DND-41 (cell line): ENCODE measurements at regions not wholly inside any gene's neighbourhood (a gene's known extent, or its start where the extent isn't known, plus 50 kb on each side); places are given as distances from the start of the nearest gene placed in this dataset.

Source experiments
- ATAC-seq: fragments of 200-7000 bp; cut with Tn5 transposase; 3 replicates; pipeline ENCODE4 v1.9.1; 2021; ENCODE audit warnings: low read depth; ENCODE audit not compliant: insufficient read depth
- DNase-seq: peaks from one replicate; pipeline ENCODE4 v3.0.0-alpha.2; 2020
- H2AFZ ChIP-seq: 2 replicates; pipeline ENCODE4 v1.6.0; 2012; ENCODE audit warnings: low read depth, low read length
- H3K27ac ChIP-seq: 2 replicates; pipeline ENCODE4 v1.5.1; 2012; ENCODE audit warnings: low read length, inconsistent platforms
- H3K27me3 ChIP-seq: fragments of 200-600 bp; sonication (generic); 2 replicates; pipeline ENCODE4 v1.6.0; 2012; ENCODE audit warnings: low read length, mild to moderate bottlenecking, inconsistent platforms; ENCODE audit not compliant: insufficient read depth, poor library complexity
- H3K36me3 ChIP-seq: 2 replicates; pipeline ENCODE4 v1.5.1; 2012; ENCODE audit warnings: low read length, inconsistent platforms; ENCODE audit not compliant: insufficient read depth
- H3K4me1 ChIP-seq: 2 replicates; pipeline ENCODE4 v1.5.1; 2012; ENCODE audit warnings: mild to moderate bottlenecking, low read length; ENCODE audit not compliant: insufficient read depth
- H3K4me2 ChIP-seq: 2 replicates; pipeline ENCODE4 v1.6.0; 2012; ENCODE audit warnings: mild to moderate bottlenecking, moderate library complexity, low read length, inconsistent platforms; ENCODE audit not compliant: insufficient read depth
- H3K4me3 ChIP-seq, 2 experiments: fragments of 200-600 bp in 1 of 2; shearing (Covaris generic) in 1 of 2; 2 replicates each; pipeline ENCODE4 v1.5.1; 2012 to 2016; ENCODE audit warnings: inconsistent platforms in 2 of 2, low read length in 2 of 2, mild to moderate bottlenecking in 2 of 2, low read depth in 1 of 2, moderate library complexity in 1 of 2
- H3K79me2 ChIP-seq: 2 replicates; pipeline ENCODE4 v1.6.0; 2012; ENCODE audit warnings: low read length, inconsistent platforms; ENCODE audit not compliant: insufficient read depth
- H3K9ac ChIP-seq: 2 replicates; pipeline ENCODE4 v1.6.0; 2012; ENCODE audit warnings: low read depth, mild to moderate bottlenecking, inconsistent platforms, low read length, moderate library complexity
- H3K9me3 ChIP-seq: 2 replicates; pipeline ENCODE4 v1.5.1; 2012; ENCODE audit warnings: low read length, moderate library complexity, mild to moderate bottlenecking, inconsistent platforms; ENCODE audit not compliant: insufficient read depth, severe bottlenecking
- H4K20me1 ChIP-seq: 2 replicates; pipeline ENCODE4 v1.6.0; 2012; ENCODE audit warnings: low read length; ENCODE audit not compliant: insufficient read depth
- CTCF ChIP-seq: IDR thresholded peaks from 2 replicates; pipeline ENCODE4 v1.5.1; 2012; ENCODE audit warnings: borderline replicate concordance, low read length, moderate library complexity, mild to moderate bottlenecking; ENCODE audit not compliant: poor library complexity, severe bottlenecking; ENCODE audit errors: extremely low read depth
- EZH2 ChIP-seq: IDR thresholded peaks from 3 replicates; pipeline ENCODE4 v1.6.1; 2012; ENCODE audit warnings: borderline replicate concordance, low read depth, mild to moderate bottlenecking, moderate library complexity, low read length, inconsistent platforms; ENCODE audit not compliant: severe bottlenecking

- H3K27ac ChIP-seq: no peak overlapping the region
- no peak for ATAC-seq
- TF ChIP-seq CTCF (no peak), EZH2 (no peak)
Measured at GRCh38 chr1:221344693-221345092, 397.2 kb downstream of the DUSP10 start.

DNA sequence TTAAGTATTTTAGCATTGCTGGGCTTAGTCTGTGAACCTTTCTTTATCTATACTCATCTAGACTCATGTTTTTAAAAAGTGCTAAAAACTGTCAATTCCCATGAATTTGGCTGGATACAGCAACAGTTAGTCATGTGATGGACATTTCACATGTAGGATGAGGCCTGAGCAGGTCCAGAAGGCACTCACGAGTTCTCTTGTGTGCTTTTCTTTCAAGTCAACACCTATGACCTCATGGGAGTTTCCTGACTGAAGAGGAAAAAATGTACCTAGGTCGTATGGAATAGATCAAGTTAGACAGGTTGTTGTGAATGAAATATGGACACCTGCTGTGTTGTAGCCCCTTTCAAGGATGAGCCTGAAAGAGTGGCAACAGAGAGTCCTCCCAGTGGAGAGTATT, 394.2 kb downstream of the DUSP10 start:
- Histone ChIP-seq H3K79me2 (no peaks in the 10 kb centered on the region), H3K4me3 (no peak overlapping the region), H3K27me3 (no peaks in the 10 kb centered on the region), H3K9me3 (no peaks in the 10 kb centered on the region), H3K4me2 (no peak overlapping the region), H3K27ac (no peak overlapping the region), H4K20me1 (no peaks in the 10 kb centered on the region), H3K4me1 (no peaks in the 10 kb centered on the region), H2AFZ (no peak overlapping the region), H3K9ac (no peak overlapping the region), H3K36me3 (no peaks in the 10 kb centered on the region)
- TF ChIP-seq EZH2: no peak
- no peak for TF ChIP-seq CTCF
- ATAC-seq (no peak), DNase-seq (no peak)

More at GRCh38 chr1:221344693-221345092, 397.2 kb downstream of the DUSP10 start:
- peaks cover 3% of the 10 kb centered on the region for H3K27me3 ChIP-seq
- no peak overlapping the region for H3K9ac ChIP-seq
- H3K4me3 ChIP-seq: no peak overlapping the region
- H3K4me2 ChIP-seq: no peak overlapping the region
- H3K4me1 ChIP-seq: no peaks in the 10 kb centered on the region
- no peaks in the 10 kb centered on the region for H3K36me3 ChIP-seq
- H3K79me2 ChIP-seq: no peaks in the 10 kb centered on the region
- no peak for DNase-seq
- no peaks in the 10 kb centered on the region for H3K9me3 ChIP-seq
- H2AFZ ChIP-seq: no peak overlapping the region
- H4K20me1 ChIP-seq: no peaks in the 10 kb centered on the region

DNA sequence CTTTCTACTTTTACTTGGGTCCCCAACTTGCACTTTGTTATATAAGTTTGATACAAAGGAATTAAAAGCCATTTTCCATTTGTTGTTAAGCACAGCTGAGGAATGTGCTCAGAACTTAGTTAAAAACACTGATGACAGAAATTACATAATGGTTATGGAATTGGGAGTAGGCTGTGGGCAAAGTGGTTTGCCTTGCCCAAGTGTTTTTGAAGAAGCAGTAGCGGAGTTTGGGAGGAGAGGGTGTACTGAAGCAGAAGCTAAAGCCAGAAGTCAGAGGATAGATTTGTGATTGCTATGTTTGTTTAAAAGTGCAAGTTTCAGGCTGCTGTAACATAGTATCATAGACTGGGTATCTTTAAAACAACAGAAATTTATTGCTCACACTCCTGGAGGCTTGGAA, 391.8 kb downstream of the DUSP10 start:
- no peak overlapping the region for H2AFZ ChIP-seq
- DNase-seq (no peak), ATAC-seq (no peak)
- no peaks in the 10 kb centered on the region for H3K9me3 ChIP-seq
- no peaks in the 10 kb centered on the region for H4K20me1 ChIP-seq
- no peaks in the 10 kb centered on the region for H3K79me2 ChIP-seq
- no peak overlapping the region for H3K27ac ChIP-seq
- no peak overlapping the region for H3K4me3 ChIP-seq
- no peaks in the 10 kb centered on the region for H3K27me3 ChIP-seq
- no peak overlapping the region for H3K9ac ChIP-seq
- TF ChIP-seq CTCF (no peak), EZH2 (no peak)
- H3K4me2 ChIP-seq: no peak overlapping the region
- H3K4me1 ChIP-seq: no peaks in the 10 kb centered on the region
- no peaks in the 10 kb centered on the region for H3K36me3 ChIP-seq

DNA sequence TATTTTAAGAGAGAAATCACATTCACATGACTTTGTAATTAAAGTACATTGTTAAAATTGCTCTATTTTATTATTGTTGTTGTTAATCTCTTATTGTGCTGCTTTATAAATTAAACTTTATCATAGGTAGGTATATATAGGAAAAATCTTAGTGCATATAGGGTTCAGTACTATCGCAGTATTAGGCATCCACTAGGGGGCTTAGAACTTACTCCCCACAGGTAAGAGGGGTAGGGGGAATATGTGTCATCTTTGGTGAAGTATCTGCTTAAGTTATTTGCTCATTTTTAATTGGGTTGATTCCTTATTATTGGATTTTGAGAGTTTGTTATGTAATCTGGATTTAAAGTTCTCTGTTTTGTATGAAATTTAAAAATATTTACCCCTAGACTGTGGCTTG, 385.2 kb downstream of the DUSP10 start:
- TF ChIP-seq CTCF (peak; percentile 37), EZH2 (no peak)
- no peaks in the 10 kb centered on the region for H3K27me3 ChIP-seq
- no peaks in the 10 kb centered on the region for H3K9me3 ChIP-seq
- H4K20me1 ChIP-seq: no peaks in the 10 kb centered on the region
- H3K9ac ChIP-seq: no peak overlapping the region
- no peak overlapping the region for H3K4me2 ChIP-seq
- no peaks in the 10 kb centered on the region for H3K4me1 ChIP-seq
- H3K4me3 ChIP-seq: no peak overlapping the region
- no peaks in the 10 kb centered on the region for H3K36me3 ChIP-seq
- DNase-seq (no peak), ATAC-seq (no peak)
- no peak overlapping the region for H3K27ac ChIP-seq
- H3K79me2 ChIP-seq: no peaks in the 10 kb centered on the region
- no peak overlapping the region for H2AFZ ChIP-seq
